Erythroblast (primary cell): ENCODE measurements at regions not wholly inside any gene's neighbourhood (a gene's known extent, or its start where the extent isn't known, plus 50 kb on each side); places are given as distances from the start of the nearest gene placed in this dataset.
"Not testable (repeated sequence)": the region's sequence is repeated elsewhere in the genome, so short reads cannot be mapped to it uniquely, and the experiment has no call there.

Source experiments
- DNase-seq, 2 experiments: peaks; one replicate each; lab custom pipeline; 2025; lab: John Stamatoyannopoulos, UW
- GATA1 ChIP-seq: IDR thresholded peaks from 2 replicates; pipeline ENCODE4 v1.6.1; 2011; ENCODE audit warnings: low read depth, mild to moderate bottlenecking, control low read depth, low read length, moderate library complexity
- POLR2A ChIP-seq: IDR thresholded peaks from 2 replicates; pipeline ENCODE4 v1.6.1; 2011; ENCODE audit warnings: mild to moderate bottlenecking, low read length

DNA sequence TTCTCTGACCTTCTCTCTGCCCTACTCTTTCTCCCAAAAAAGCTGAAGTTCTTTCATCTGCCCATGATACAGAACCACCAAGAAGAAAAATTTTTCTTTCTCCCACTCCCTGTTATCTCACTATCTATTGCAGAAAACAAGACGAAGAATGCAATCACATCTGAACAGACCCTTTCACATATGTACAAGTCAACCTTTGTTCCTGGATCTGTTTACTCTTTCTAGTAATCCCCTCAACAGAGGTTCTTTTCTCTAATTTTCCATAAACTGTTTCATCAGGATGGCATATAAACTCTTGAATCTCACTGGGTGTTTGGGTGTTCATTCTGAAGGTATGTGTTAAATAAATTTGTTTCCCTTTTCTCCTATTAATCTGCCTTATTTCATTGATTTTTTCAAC is 1262.7 kb upstream of the NRXN1 start:
- TF ChIP-seq POLR2A (no peak), GATA1 (no peak)
- no peak for DNase-seq

GRCh38 chr2:52292801-52293200 is 1260.9 kb upstream of the NRXN1 start:
- no peak for DNase-seq
- TF ChIP-seq GATA1, result no peak

GRCh38 chr2:52289741-52290140 is 1257.8 kb upstream of the NRXN1 start:
- TF ChIP-seq POLR2A (no peak), GATA1 (no peak)
- no peak for DNase-seq

GRCh38 chr2:52288596-52288995 is 1256.7 kb upstream of the NRXN1 start:
- DNase-seq, result no peak
- TF ChIP-seq GATA1 (no peak), POLR2A (no peak)

- TF ChIP-seq GATA1, result no peak
- no peak for TF ChIP-seq POLR2A
- no peak for DNase-seq
Measured at GRCh38 chr2:52269696-52270485, 1238.0 kb upstream of the NRXN1 start.

DNA sequence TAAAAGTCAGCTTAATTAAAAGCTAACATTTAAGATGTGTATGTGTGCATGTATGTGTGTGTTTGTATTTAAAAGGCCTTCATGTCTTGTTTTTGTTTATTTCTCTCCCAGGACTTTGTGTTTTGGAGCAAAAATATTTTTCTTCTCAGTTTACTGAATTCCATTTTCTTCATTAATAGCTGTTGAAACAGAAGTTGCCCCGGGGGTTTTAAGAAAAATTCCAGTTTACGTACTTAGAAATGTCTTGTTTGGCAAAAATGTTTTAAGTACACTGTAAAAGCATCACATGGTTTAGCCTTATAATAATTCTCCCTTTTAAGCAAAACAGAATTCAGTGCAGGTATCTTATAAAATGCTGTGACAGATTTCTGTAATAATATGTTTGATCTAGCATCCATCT is 1233.0 kb upstream of the NRXN1 start:
- TF ChIP-seq GATA1 (no peak), POLR2A (no peak)
- no peak for DNase-seq

- TF ChIP-seq POLR2A (no peak), GATA1 (no peak)
- no peak for DNase-seq
Measured at GRCh38 chr2:52264488-52264887, 1232.6 kb upstream of the NRXN1 start.

- no peak for DNase-seq
- no peak for TF ChIP-seq POLR2A
- TF ChIP-seq GATA1, result no peak
Measured at GRCh38 chr2:52260904-52261303, 1229.0 kb upstream of the NRXN1 start.

GRCh38 chr2:52258967-52259366 is 1227.0 kb upstream of the NRXN1 start:
- DNase-seq, result not testable (repeated sequence)

DNA sequence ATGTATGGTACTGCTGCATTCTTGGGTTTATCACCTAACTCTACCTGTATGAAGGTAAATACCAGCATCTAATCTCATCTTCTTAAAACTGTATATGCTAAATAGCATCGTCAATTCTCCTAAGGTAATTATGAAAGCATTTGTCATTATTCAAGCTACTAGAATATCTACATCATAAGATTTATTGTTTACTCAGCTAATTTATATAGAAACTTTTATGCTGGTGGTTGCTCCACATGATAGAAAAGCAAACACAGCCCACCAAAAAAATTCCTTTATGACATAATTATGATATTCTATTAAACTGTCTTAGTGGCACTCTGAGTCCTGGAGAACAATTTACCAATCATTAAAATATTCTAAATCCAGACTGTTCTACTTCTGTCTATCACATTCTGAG is 1226.1 kb upstream of the NRXN1 start:
- no peak for DNase-seq
- TF ChIP-seq GATA1 (no peak), POLR2A (no peak)

- no peak for TF ChIP-seq GATA1
- no peak for TF ChIP-seq POLR2A
- no peak for DNase-seq
Measured at GRCh38 chr2:52253416-52253980, 1221.6 kb upstream of the NRXN1 start.

GRCh38 chr2:52238782-52239181 is 1206.8 kb upstream of the NRXN1 start:
- no peak for DNase-seq
- TF ChIP-seq POLR2A, result no peak
- no peak for TF ChIP-seq GATA1

- TF ChIP-seq POLR2A (no peak), GATA1 (no peak)
- DNase-seq, result no peak
Measured at GRCh38 chr2:52222128-52222527, 1190.2 kb upstream of the NRXN1 start.

DNA sequence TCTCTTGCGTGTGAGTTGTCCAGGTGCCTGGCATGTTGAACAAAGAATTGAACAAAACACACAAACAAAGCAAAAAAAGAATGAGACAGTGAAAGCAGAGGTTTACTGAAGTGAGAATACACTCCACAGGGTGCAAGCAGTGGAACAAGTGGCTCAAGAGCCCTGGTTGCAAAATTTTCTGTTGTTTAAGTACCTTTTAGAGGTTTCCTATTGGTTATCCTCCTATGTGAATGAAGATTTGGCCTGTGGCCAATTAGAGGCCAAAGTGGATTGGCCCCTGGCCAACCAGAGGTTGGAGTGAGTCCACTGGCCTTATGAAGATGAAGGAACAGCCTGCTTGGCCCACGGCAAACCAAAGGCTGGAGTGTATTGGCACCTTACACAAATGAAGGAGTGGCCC is 1188.5 kb upstream of the NRXN1 start:
- no peak for TF ChIP-seq POLR2A
- TF ChIP-seq GATA1, result no peak
- peak in 1 of 2 experiments; percentile 3 for DNase-seq

DNA sequence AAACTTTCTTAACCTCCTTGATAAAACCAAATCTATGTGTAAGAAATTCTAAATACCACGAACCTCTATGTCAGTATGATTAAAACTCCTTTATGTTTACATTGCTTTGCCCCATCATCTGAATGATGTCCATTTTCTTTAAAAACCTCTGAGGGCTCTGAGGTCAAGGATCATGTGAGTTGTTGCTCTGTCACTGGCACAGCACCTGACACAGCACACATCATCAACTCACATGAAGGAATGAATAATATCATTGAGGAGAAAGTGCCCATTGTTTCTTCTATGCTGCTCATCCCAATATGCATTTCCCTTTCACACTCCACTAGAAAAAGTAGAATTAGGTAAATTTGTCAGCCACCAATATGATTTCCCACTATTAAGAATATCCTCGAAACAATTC is 1178.7 kb upstream of the NRXN1 start:
- TF ChIP-seq GATA1 (no peak), POLR2A (no peak)

DNA sequence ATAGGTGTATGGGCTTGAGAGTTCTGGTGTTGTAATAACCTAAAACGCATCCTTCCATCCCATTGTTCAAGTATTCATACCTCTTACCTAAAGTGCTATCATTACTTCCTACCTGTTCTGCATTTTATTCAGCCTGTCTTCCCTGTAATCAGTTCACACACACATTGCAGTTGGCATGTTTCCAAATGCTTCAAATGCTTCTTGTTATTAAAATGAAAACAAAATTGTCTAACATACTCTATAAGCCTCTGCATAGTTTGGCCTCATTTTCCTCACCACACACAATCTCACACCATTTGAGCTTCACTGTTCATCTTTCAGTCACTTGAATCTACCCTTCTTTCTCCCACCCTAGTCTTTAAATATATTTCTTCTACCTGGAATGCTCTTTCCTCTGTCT is 1178.2 kb upstream of the NRXN1 start:
- DNase-seq, result no peak
- no peak for TF ChIP-seq GATA1
- TF ChIP-seq POLR2A, result no peak

More for the DNA sequence above, 1178.7 kb upstream of the NRXN1 start:
- DNase-seq, result no peak

GRCh38 chr2:52194342-52194741 is 1162.4 kb upstream of the NRXN1 start:
- TF ChIP-seq GATA1 (no peak), POLR2A (no peak)
- DNase-seq, result no peak
